ENCODE measurements at regions not wholly inside any gene's neighbourhood (a gene's known extent, or its start where the extent isn't known, plus 50 kb on each side); places are given as distances from the start of the nearest gene placed in this dataset.
"Not testable (repeated sequence)": the region's sequence is repeated elsewhere in the genome, so short reads cannot be mapped to it uniquely, and the experiment has no call there.

- in situ Hi-C loops (cut with MboI; ENCODE audit: low sequenced_read_pairs); H3K9me3 ChIP-seq; H3K27me3 ChIP-seq (ENCODE audit: low read depth); H3K4me3 ChIP-seq; H3K4me1 ChIP-seq; H3K36me3 ChIP-seq (replicated peaks): not testable (repeated sequence)
- DNase-seq (ENCODE audit: low spot score in 2 of 2): peak in 1 of 2 experiments; percentile 34
Measured at GRCh38 chr1:120941066-120941465, 51.5 kb downstream of the PPIAL4A start.

DNA sequence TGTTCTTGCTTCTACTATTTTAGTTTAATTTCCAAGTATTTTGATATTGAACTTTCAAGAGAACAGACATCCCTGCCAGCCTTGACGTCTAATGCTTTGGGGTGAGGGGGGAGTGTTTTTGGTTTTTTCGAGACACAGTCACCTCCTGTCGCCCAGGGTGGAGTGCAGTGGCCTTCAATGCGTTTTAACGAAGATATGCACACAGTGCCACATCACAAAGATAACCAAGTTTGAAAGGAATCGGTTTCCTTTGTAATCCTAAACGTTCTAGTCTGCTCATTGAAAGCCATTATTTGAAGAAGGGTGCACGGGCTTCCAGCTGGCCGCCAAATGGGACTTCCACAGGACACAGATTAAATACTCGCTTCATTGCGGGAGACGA is 52.3 kb downstream of the PPIAL4A start:
- H3K27me3 ChIP-seq (ENCODE audit: low read depth); H3K9me3 ChIP-seq; H3K36me3 ChIP-seq (replicated peaks); in situ Hi-C loops (cut with MboI; ENCODE audit: low sequenced_read_pairs); DNase-seq (ENCODE audit: low spot score in 2 of 2); H3K4me1 ChIP-seq: not testable (repeated sequence)
- H3K4me3 ChIP-seq: peak overlapping the region; percentile 37

- peak overlapping the region; percentile 37 for H3K4me3 ChIP-seq
- in situ Hi-C loops (cut with MboI; ENCODE audit: low sequenced_read_pairs); H3K4me1 ChIP-seq; H3K36me3 ChIP-seq (replicated peaks); H3K27me3 ChIP-seq (ENCODE audit: low read depth); H3K9me3 ChIP-seq: not testable (repeated sequence)
- peak; percentile 91 to 92 for DNase-seq (ENCODE audit: low spot score in 2 of 2)
Measured at GRCh38 chr1:120942218-120942944, 52.8 kb downstream of the PPIAL4A start.

DNA sequence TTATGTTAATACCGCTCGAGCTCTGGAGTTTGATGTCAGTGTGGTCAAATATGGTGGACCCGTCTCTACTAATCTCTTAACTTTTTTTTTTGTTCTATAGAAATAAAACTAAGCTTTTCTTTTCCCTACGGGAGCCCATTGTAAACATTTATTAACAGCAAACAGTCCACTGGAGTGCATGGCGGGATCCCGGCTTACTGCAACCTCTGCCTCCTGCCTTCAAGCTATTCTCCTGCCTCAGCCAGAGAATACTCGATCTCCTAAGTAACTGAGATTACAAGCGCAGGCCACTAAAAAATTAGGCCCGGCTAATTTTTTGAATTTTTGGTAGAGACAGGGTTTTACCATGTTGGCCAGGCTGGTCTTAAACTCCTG is 53.4 kb downstream of the PPIAL4A start:
- H3K4me3 ChIP-seq; DNase-seq (ENCODE audit: low spot score in 2 of 2); H3K9me3 ChIP-seq; H3K36me3 ChIP-seq (replicated peaks); in situ Hi-C loops (cut with MboI; ENCODE audit: low sequenced_read_pairs); H3K27me3 ChIP-seq (ENCODE audit: low read depth); H3K4me1 ChIP-seq: not testable (repeated sequence)

- in situ Hi-C loops (cut with MboI; ENCODE audit: low sequenced_read_pairs); H3K27me3 ChIP-seq (ENCODE audit: low read depth); H3K4me1 ChIP-seq; DNase-seq (ENCODE audit: low spot score in 2 of 2); H3K36me3 ChIP-seq (replicated peaks); H3K9me3 ChIP-seq; H3K4me3 ChIP-seq: not testable (repeated sequence)
Measured at GRCh38 chr1:120944691-120945090, 55.1 kb downstream of the PPIAL4A start.

DNA sequence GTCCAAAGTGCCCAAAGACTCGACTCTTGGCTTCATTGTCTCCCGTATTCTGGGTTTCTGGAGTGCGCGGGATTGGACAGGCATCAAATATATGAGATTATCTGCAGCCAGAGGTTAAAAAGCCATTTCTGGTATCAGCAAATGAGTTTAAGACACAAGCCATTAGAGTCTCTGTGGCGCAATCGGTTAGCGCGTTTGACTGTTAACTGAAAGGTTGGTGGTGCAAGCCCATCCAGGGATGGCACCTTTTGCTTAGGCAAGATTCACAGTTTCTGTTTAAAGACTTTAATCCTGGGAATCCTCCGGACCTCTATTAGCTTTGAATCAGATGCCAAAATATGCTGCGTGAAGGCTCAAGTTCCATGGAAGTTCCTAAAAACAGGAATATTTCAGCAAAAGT is 55.6 kb downstream of the PPIAL4A start:
- in situ Hi-C loops (cut with MboI; ENCODE audit: low sequenced_read_pairs); H3K36me3 ChIP-seq (replicated peaks); H3K27me3 ChIP-seq (ENCODE audit: low read depth); DNase-seq (ENCODE audit: low spot score in 2 of 2); H3K4me3 ChIP-seq; H3K4me1 ChIP-seq; H3K9me3 ChIP-seq: not testable (repeated sequence)

DNA sequence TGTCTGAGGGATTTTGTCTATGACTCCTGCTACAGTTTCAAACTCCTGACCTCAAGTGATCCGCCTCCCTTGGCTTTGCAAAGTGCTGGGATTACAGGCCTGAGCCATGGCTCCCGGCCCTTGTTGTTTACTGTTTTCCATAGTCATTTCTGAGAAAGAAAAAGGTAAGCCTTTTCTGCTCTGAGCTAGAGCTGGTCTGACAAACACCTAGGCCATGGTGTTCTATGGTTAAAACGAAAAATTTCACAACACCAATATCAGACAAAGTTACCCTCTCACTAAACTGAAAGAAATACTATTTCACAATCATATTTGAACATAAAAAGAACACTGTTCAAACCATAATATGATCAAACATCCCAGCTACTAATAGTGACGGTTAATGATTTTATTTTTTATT is 57.5 kb downstream of the PPIAL4A start:
- H3K4me3 ChIP-seq; H3K9me3 ChIP-seq; H3K36me3 ChIP-seq (replicated peaks); H3K27me3 ChIP-seq (ENCODE audit: low read depth); DNase-seq (ENCODE audit: low spot score in 2 of 2); H3K4me1 ChIP-seq; in situ Hi-C loops (cut with MboI; ENCODE audit: low sequenced_read_pairs): not testable (repeated sequence)

GRCh38 chr1:120949724-120950123 is 60.2 kb downstream of the PPIAL4A start:
- DNase-seq (ENCODE audit: low spot score in 2 of 2); H3K4me3 ChIP-seq; H3K4me1 ChIP-seq; in situ Hi-C loops (cut with MboI; ENCODE audit: low sequenced_read_pairs); H3K27me3 ChIP-seq (ENCODE audit: low read depth); H3K36me3 ChIP-seq (replicated peaks); H3K9me3 ChIP-seq: not testable (repeated sequence)

DNA sequence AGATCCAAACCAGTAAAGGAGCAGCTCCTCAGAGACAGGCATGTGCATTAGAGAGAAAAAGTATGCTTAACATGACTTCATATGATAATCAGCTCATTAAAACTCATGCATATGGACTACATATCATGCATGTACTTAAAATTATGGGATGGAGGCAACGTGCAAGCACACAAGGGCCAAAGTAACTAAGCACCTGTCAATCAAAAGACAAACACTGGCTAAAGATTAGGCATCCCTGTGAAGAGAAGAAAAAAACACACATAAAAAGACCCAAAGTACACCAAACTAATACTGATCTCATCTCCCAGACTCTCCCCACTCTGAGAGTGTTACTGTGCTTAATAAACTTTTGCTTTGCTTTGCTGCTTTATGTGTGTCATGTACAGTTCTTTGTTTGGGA is 61.1 kb downstream of the PPIAL4A start:
- H3K4me1 ChIP-seq; H3K27me3 ChIP-seq (ENCODE audit: low read depth); in situ Hi-C loops (cut with MboI; ENCODE audit: low sequenced_read_pairs); DNase-seq (ENCODE audit: low spot score in 2 of 2); H3K36me3 ChIP-seq (replicated peaks); H3K4me3 ChIP-seq; H3K9me3 ChIP-seq: not testable (repeated sequence)

- H3K9me3 ChIP-seq; H3K36me3 ChIP-seq (replicated peaks); DNase-seq (ENCODE audit: low spot score in 2 of 2); H3K4me3 ChIP-seq; H3K4me1 ChIP-seq; in situ Hi-C loops (cut with MboI; ENCODE audit: low sequenced_read_pairs); H3K27me3 ChIP-seq (ENCODE audit: low read depth): not testable (repeated sequence)
Measured at GRCh38 chr1:120951100-120951499, 61.5 kb downstream of the PPIAL4A start.

GRCh38 chr1:120952207-120952870 is 62.8 kb downstream of the PPIAL4A start:
- H3K9me3 ChIP-seq; H3K27me3 ChIP-seq (ENCODE audit: low read depth); H3K4me1 ChIP-seq; H3K4me3 ChIP-seq; H3K36me3 ChIP-seq (replicated peaks); DNase-seq (ENCODE audit: low spot score in 2 of 2); in situ Hi-C loops (cut with MboI; ENCODE audit: low sequenced_read_pairs): not testable (repeated sequence)

- in situ Hi-C loops (cut with MboI; ENCODE audit: low sequenced_read_pairs); H3K4me1 ChIP-seq; H3K4me3 ChIP-seq; H3K9me3 ChIP-seq; H3K36me3 ChIP-seq (replicated peaks); DNase-seq (ENCODE audit: low spot score in 2 of 2); H3K27me3 ChIP-seq (ENCODE audit: low read depth): not testable (repeated sequence)
Measured at GRCh38 chr1:120952871-120953265, 63.3 kb downstream of the PPIAL4A start.

- no peaks in the 10 kb centered on the region for H3K36me3 ChIP-seq (replicated peaks)
- in situ Hi-C loops (cut with MboI; ENCODE audit: low sequenced_read_pairs): no loop called here
- no peaks in the 10 kb centered on the region for H3K9me3 ChIP-seq
- no peaks in the 10 kb centered on the region for H3K4me1 ChIP-seq
- DNase-seq (ENCODE audit: low spot score in 2 of 2): no peak
- no peaks in the 10 kb centered on the region for H3K27me3 ChIP-seq (ENCODE audit: low read depth)
- no peak overlapping the region for H3K4me3 ChIP-seq
Measured at GRCh38 chr1:120954736-120955135, 65.2 kb downstream of the PPIAL4A start.

DNA sequence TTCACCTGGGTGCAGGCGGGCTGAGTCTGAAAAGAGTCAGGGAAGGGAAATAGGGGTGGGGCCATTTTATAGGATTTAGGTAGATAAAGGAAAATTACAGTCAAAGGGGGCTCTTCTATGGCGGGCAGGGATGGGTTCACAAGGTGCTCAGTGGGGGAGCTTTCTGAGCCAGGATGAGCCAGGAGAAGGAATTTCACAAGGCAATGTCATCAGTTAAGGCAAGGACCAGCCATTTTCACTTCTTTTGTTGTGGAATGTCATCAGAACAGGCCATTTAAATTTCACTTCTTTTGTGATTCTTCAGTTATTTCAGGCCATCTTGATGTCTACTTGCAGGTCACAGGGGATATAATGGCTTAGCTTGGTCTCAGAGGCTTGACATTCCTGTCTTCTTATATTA is 66.4 kb downstream of the PPIAL4A start:
- H3K9me3 ChIP-seq; in situ Hi-C loops (cut with MboI; ENCODE audit: low sequenced_read_pairs); H3K4me1 ChIP-seq; H3K36me3 ChIP-seq (replicated peaks); DNase-seq (ENCODE audit: low spot score in 2 of 2); H3K4me3 ChIP-seq; H3K27me3 ChIP-seq (ENCODE audit: low read depth): not testable (repeated sequence)

- H3K36me3 ChIP-seq (replicated peaks); H3K9me3 ChIP-seq; H3K4me1 ChIP-seq; H3K4me3 ChIP-seq; in situ Hi-C loops (cut with MboI; ENCODE audit: low sequenced_read_pairs); H3K27me3 ChIP-seq (ENCODE audit: low read depth); DNase-seq (ENCODE audit: low spot score in 2 of 2): not testable (repeated sequence)
Measured at GRCh38 chr1:120966018-120966417, 76.4 kb downstream of the PPIAL4A start.

All from HAP-1 (cell line).